ELR (cell line): ENCODE measurements at regions not wholly inside any gene's neighbourhood (a gene's known extent, or its start where the extent isn't known, plus 50 kb on each side); places are given as distances from the start of the nearest gene placed in this dataset.
A peak's percentile ranks its signal among the peaks of the same experiment; 100 is the strongest.

Experiments used
- DNase-seq: peaks from one replicate; pipeline ENCODE4 v3.0.0-alpha.2; 2015; ENCODE audit warnings: low read depth

DNA sequence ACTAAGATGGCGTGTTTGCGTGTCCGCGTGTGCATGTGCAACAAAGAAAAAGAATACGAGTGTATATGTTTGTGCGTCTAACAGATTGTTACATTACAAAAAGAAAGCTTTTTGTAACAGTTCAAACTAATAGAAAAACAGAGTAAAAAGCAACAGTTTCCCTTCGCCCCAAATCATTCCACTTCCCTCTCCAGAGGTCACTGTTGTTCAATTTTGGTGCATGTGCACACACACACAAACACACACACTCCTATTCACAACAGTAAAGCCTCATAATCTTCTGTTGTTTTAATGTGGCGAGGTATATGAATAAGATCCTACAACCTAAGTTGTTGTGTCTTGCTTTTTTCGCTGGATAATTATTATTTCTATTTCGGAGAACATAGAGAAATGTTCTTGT is 357.3 kb upstream of the SLC8A1 start:
- DNase-seq, result no peak

DNA sequence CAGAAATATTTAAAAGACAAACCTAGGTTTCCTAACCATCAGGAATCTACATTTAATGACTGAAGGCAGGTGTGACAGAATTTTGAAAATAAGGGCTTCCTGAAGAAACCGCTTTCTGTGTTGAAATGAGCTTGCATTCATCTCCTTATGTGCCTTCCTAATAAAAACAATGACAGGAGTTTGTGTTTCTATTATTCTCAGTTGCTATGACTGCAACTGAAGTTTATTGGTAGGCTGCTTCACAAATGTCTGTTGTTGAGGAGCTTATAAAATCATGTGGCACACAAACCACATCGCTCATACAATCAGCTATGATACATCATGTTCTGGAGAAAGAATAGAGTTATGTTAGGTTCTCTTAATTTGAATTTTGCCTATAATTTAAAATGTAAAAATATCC is 362.7 kb upstream of the SLC8A1 start:
- DNase-seq, result no peak

- peak; percentile 37 for DNase-seq
These were observed 368.4 kb upstream of the SLC8A1 start for GRCh38 chr2:40820319-40820718.

- no peak for DNase-seq
These were observed 371.6 kb upstream of the SLC8A1 start for GRCh38 chr2:40823478-40823877.

DNA sequence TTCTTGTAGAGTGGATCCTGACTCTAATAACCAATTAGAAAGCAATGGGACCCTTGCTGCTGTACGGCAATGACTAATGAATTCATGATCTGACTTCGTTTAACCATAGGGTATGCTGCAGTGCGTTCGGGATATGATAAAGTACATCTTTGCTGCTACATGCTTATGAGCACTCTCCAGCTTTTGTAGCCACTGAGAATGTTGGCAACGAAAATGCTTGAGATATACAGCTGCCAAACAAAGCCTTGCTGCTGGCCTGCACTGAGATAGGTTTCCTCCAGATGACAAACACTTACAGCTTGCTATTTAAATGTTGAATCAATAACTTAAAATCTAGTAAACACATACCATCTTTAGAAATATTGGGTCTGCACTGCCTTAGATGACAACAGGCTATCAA is 372.4 kb upstream of the SLC8A1 start:
- no peak for DNase-seq

GRCh38 chr2:40827392-40827791 is 375.5 kb upstream of the SLC8A1 start:
- no peak for DNase-seq

- DNase-seq, result no peak
These were observed 379.5 kb upstream of the SLC8A1 start for GRCh38 chr2:40831321-40831873.

- no peak for DNase-seq
These were observed 390.0 kb upstream of the SLC8A1 start for GRCh38 chr2:40841856-40842255.

DNA sequence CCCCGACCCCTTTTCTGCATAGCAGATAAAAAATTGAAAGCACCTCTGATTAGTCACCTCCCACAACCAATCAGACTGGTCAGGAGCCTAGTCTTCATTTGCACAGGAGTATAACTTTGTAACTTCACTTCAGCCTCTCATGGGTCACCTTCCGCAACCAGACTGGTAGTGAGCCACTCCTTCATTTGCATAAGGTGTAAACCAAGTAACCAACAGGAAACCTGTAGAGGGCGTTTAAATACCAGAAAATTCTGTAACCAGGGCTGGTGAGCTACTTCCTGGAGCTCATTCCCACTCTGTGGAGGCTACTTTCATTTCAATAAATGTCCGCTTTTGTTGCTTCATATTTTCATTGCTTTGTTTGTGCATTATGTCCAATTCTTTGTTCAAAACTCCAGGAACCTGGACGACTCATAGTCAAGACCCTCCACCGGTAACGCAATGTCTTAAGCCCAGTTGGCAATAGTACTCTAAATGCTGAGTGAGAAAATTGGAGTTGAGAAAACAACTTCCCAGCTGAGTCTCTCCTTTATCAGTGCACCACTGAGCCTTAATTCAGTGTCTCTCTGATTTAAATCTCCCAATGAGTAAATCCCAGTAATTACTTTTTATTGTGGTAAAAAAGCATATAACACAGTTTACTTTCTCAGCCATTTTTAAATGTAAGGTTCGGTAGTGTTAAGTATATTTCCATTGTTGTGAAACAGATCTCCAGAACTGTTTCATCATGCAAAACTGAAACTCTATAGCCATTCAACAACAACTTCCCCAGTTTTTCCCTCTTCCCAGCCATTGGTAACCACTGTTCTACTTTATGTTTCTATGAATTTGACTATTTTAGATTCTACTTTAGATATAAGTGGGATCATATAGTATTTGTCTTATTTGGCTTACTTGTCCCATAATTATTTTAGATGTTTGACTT is 392.7 kb upstream of the SLC8A1 start:
- DNase-seq, result peak; percentile 43

DNA sequence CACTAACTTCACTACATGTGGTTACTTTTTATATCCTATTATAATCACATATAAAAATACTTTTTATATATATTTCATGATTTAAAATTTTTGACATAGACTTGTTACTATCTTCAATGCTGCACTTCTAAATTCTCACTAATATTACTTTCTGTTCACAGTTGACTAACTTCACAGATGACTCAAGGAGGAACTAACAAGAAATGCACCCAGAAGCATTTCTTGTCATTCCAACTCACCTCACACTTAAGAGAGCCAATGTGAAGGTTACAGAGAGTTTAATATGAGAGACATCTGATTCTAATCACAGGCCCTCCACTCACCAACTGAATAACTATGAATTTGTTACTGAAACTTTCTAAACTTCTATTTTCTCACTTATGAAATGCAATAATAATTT is 399.8 kb upstream of the SLC8A1 start:
- DNase-seq, result no peak

- DNase-seq, result no peak
These were observed 407.7 kb upstream of the SLC8A1 start for GRCh38 chr2:40859617-40860016.

DNA sequence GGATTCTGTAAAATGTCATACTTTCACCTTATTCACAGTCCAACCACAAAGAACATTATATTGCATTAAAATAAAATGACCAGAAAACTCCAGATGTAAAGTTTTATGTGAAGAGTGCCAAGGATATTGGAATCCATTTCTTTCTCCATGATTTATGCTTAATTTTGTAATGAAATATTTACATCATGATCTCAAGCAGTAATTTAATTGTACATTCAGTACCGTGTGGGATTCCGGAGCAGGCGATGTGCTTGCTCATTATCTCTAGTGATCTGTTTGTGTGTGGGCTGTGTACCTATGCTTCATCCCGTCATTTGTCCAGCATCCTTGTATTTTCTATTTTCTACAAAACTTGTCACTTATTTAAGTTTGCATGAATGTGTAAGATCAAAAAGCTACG is 415.9 kb upstream of the SLC8A1 start:
- DNase-seq, result no peak

GRCh38 chr2:40872580-40872979 is 420.7 kb upstream of the SLC8A1 start:
- peak; percentile 1 for DNase-seq

DNA sequence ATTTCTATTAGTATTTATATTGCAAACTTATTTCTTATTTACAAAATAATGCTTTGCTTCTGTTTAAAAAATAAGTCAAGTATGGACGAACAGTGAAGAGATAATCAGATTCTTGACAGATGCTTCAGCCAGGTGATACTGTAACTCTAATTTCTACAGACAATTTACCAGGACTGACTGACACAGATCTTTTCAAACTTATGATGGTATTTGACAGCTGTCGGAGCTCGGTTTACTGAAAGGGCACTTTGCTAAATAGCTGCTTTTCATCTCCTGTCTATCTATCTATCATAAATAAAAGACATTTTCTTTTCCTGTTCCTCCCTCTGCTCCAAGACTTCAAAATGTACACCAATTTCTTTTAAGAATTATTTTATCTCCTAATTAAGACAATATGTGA is 422.5 kb upstream of the SLC8A1 start:
- no peak for DNase-seq

GRCh38 chr2:40877734-40878288 is 425.9 kb upstream of the SLC8A1 start:
- DNase-seq, result peak; percentile 41

DNA sequence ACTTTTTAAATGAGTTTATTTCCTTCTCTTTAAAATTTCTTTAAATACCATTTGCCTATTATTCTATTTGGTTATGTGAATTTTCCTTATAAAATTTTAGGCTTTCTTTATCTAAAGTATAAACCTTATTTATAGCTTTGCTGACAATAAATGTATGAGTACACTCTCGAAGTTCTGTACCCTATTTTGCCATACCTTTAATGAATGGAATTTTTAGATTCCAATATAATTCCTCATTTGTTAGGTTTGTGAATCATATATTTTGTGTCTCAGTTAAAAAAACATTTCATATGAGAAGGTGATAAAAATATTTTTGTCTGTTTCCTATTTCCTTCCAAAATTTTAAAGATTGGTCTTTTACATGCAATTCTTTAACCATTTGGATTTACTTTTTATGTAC is 427.4 kb upstream of the SLC8A1 start:
- DNase-seq, result no peak

- no peak for DNase-seq
These were observed 434.2 kb upstream of the SLC8A1 start for GRCh38 chr2:40886100-40886499.

DNA sequence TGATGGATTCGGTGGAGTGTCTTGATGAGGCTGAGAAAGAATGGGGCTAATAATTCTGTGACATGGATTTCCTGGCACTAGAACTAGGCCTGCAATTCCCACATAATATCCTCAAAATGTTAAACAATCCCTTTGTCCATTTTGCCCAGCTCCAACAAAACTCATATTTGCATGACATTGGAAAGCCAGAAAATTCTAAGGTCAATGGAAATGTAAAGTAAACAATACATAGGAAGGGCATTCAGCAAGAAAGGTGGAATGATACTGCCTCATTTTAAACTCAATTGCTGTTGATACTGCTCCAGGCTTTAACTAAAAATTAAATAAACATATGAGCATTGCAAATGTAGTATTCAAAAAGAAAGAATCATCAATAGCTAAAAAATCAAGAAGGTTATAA is 434.8 kb upstream of the SLC8A1 start:
- no peak for DNase-seq

GRCh38 chr2:40896358-40896757 is 444.5 kb upstream of the SLC8A1 start:
- DNase-seq, result no peak

DNA sequence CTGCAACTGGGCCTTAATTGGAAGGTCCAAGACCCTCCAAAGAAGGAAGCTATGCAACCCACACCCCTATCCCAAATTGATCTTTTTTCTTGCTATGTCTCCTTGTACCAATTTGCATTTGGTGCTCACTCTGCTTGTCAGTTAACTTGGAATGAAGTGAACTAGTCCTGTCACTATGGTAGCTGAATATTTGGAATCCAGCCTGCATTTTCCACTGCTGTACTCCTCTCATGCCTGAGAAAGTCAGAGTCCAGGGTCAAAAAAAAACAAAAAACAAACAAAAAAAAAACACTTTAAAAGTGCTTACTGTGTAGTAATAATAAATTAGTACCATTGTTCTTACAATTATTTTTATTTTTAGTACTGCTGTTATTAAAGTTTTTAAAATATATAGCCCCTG is 462.8 kb upstream of the SLC8A1 start:
- DNase-seq, result no peak

- DNase-seq, result no peak
These were observed 463.8 kb upstream of the SLC8A1 start for GRCh38 chr2:40915651-40916050.

GRCh38 chr2:40935349-40935748 is 483.5 kb upstream of the SLC8A1 start:
- peak; percentile 15 for DNase-seq

- DNase-seq, result no peak
These were observed 485.4 kb upstream of the SLC8A1 start for GRCh38 chr2:40937284-40937683.
